ENCODE measurements at regions not wholly inside any gene's neighbourhood (a gene's known extent, or its start where the extent isn't known, plus 50 kb on each side); places are given as distances from the start of the nearest gene placed in this dataset.
A peak's percentile ranks its signal among the peaks of the same experiment; 100 is the strongest.

- 43% methylated on average over 2 of the region's 3 CpGs for WGBS (ENCODE audit: insufficient coverage)
- TF ChIP-seq EZH2 (IDR thresholded peaks at IDR 0.05; ENCODE audit: borderline replicate concordance, insufficient read depth, low read depth, low read length, poor library complexity, severe bottlenecking) = no peak
- TF ChIP-seq, protein P1, sequence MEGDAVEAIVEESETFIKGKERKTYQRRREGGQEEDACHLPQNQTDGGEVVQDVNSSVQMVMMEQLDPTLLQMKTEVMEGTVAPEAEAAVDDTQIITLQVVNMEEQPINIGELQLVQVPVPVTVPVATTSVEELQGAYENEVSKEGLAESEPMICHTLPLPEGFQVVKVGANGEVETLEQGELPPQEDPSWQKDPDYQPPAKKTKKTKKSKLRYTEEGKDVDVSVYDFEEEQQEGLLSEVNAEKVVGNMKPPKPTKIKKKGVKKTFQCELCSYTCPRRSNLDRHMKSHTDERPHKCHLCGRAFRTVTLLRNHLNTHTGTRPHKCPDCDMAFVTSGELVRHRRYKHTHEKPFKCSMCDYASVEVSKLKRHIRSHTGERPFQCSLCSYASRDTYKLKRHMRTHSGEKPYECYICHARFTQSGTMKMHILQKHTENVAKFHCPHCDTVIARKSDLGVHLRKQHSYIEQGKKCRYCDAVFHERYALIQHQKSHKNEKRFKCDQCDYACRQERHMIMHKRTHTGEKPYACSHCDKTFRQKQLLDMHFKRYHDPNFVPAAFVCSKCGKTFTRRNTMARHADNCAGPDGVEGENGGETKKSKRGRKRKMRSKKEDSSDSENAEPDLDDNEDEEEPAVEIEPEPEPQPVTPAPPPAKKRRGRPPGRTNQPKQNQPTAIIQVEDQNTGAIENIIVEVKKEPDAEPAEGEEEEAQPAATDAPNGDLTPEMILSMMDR (IDR thresholded peaks at IDR 0.05) = no peak
- Mint-ChIP-seq H3K9me3 (ENCODE audit: insufficient read depth) (no peaks in the 10 kb centered on the region), H3K4me3 (peak overlapping the region; percentile 58), H3K4me1 (peaks cover 71% of the 10 kb centered on the region), H3K27me3 (no peaks in the 10 kb centered on the region), H3K27ac (peak overlapping the region; percentile 89)
- H3K4me2 ChIP-seq (replicated peaks; ENCODE audit: low read depth, low read length, poor library complexity, severe bottlenecking) = peak overlapping the region; percentile 62
- no peaks in the 10 kb centered on the region for H3K36me3 ChIP-seq (replicated peaks in 1 of 2; ENCODE audit: control extremely low read depth in 1 of 2, control insufficient read depth in 1 of 2, extremely low read depth in 1 of 2, insufficient read depth in 2 of 2, low read length in 1 of 2)
- H3K27me3 ChIP-seq (replicated peaks in 1 of 4; ENCODE audit: control extremely low read depth in 1 of 4, control insufficient read depth in 3 of 4, insufficient read depth in 4 of 4, low read length in 3 of 4) = no peaks in the 10 kb centered on the region
- H3K9ac ChIP-seq (ENCODE audit: low read length) = no peak overlapping the region
- DNase-seq (peak; percentile 68), ATAC-seq (ENCODE audit: low read depth) (peak; percentile 29)
- CTCF ChIA-PET = interaction anchor here (0.8 to 8.9 kb wide), 12 partner anchors 29 to 374 kb away, joined by 3 to 49 read pairs (median 4); no protein-coding TSS in a partner anchor
- peaks cover 0 to 9% (median under 1%) of the 10 kb centered on the region in 3 donors for H3K9me3 ChIP-seq (ENCODE audit: control extremely low read depth in 1 of 3, control insufficient read depth in 2 of 3, insufficient read depth in 1 of 3, low read length in 2 of 3)
- H4K20me1 ChIP-seq (ENCODE audit: control insufficient read depth, insufficient read depth, low read length, poor library complexity, severe bottlenecking) = no peaks in the 10 kb centered on the region
- peak overlapping the region; percentile 64 to 71 for H3K27ac ChIP-seq (ENCODE audit: low read length in 2 of 2)
- no peak overlapping the region for H3K4me3 ChIP-seq (ENCODE audit: control extremely low read depth in 1 of 5, extremely low read depth in 1 of 5, insufficient read depth in 1 of 5, low read depth in 2 of 5, low read length in 4 of 5)
- intact Hi-C loops (cut with micrococcal nuclease) = loop anchor here (2.0 kb wide), 3 partner anchors 30 to 172 kb away; partner anchors contain the start of gene IRF4
- no peaks in the 10 kb centered on the region for H3K79me2 ChIP-seq (ENCODE audit: control insufficient read depth, insufficient read depth, low read length)
- POLR2A ChIA-PET = interaction anchor here (0.8 to 1.1 kb wide), 3 partner anchors 95 to 185 kb away, joined by 3 to 4 read pairs (median 3); no protein-coding TSS in a partner anchor
- H2AFZ ChIP-seq (ENCODE audit: insufficient read depth, low read depth, low read length, poor library complexity, severe bottlenecking) = no peak overlapping the region
- H3K4me1 ChIP-seq (ENCODE audit: control insufficient read depth in 2 of 2, insufficient read depth in 2 of 2, low read length in 2 of 2) = peaks cover 43 to 62% of the 10 kb centered on the region in 2 donors
These were observed 73.2 kb upstream of the DUSP22 start for GRCh38 chr6:219019-219570.

DNA sequence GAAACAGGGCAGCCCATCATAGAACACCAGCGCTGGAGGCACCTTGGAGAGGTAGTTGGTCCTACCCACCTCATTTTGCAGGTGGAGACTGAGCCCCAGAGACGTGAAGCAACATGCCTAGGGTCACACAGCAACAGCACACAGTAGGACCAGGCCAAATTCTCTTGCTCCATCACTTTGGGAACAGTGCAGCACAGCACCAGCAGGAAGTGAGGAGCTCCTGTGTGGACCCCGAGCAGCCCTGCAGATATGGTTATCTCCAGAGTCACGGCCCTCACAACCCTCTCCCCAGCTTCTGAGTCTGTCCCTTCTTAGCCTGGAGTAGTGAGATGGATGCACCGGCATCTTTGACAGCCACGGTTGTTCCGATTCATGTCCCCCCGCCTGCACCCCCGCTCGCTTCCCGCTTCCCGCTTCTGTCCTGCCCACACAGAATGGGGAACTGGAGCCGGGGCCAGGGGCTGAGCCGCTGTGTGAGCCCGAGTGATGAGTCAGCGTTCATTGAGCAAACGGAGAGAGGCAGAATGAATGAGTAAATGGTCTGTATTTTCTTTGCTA is 72.6 kb upstream of the DUSP22 start:
- Mint-ChIP-seq H3K4me3 (peak overlapping the region; percentile 64), H3K27me3 (no peaks in the 10 kb centered on the region), H3K9me3 (ENCODE audit: insufficient read depth) (no peaks in the 10 kb centered on the region), H3K4me1 (peaks cover 71% of the 10 kb centered on the region), H3K27ac (peak overlapping the region; percentile 78)
- no peaks in the 10 kb centered on the region for H4K20me1 ChIP-seq (ENCODE audit: control insufficient read depth, insufficient read depth, low read length, poor library complexity, severe bottlenecking)
- no peaks in the 10 kb centered on the region for H3K27me3 ChIP-seq (replicated peaks in 1 of 4; ENCODE audit: control extremely low read depth in 1 of 4, control insufficient read depth in 3 of 4, insufficient read depth in 4 of 4, low read length in 3 of 4)
- CTCF ChIA-PET = interaction anchor here (1.0 to 8.9 kb wide), 6 partner anchors 30 to 189 kb away, joined by 3 to 49 read pairs (median 5); no protein-coding TSS in a partner anchor
- POLR2A ChIA-PET = interaction anchor here (0.8 to 1.1 kb wide), 3 partner anchors 94 to 184 kb away, joined by 3 to 4 read pairs (median 3); no protein-coding TSS in a partner anchor
- peaks cover 44 to 62% of the 10 kb centered on the region in 2 donors for H3K4me1 ChIP-seq (ENCODE audit: control insufficient read depth in 2 of 2, insufficient read depth in 2 of 2, low read length in 2 of 2)
- ATAC-seq (ENCODE audit: low read depth) (peak; percentile 25), DNase-seq (peak; percentile 55)
- H2AFZ ChIP-seq (ENCODE audit: insufficient read depth, low read depth, low read length, poor library complexity, severe bottlenecking) = no peak overlapping the region
- H3K4me3 ChIP-seq (ENCODE audit: control extremely low read depth in 1 of 5, extremely low read depth in 1 of 5, insufficient read depth in 1 of 5, low read depth in 2 of 5, low read length in 4 of 5) = no peak overlapping the region
- WGBS (ENCODE audit: insufficient coverage) = 37% methylated on average over 6 of the region's 17 CpGs
- H3K9ac ChIP-seq (ENCODE audit: low read length) = no peak overlapping the region
- peaks cover 0 to 5% (median 0%) of the 10 kb centered on the region in 3 donors for H3K9me3 ChIP-seq (ENCODE audit: control extremely low read depth in 1 of 3, control insufficient read depth in 2 of 3, insufficient read depth in 1 of 3, low read length in 2 of 3)
- no peaks in the 10 kb centered on the region for H3K36me3 ChIP-seq (replicated peaks in 1 of 2; ENCODE audit: control extremely low read depth in 1 of 2, control insufficient read depth in 1 of 2, extremely low read depth in 1 of 2, insufficient read depth in 2 of 2, low read length in 1 of 2)
- peak overlapping the region; percentile 62 for H3K4me2 ChIP-seq (replicated peaks; ENCODE audit: low read depth, low read length, poor library complexity, severe bottlenecking)
- H3K79me2 ChIP-seq (ENCODE audit: control insufficient read depth, insufficient read depth, low read length) = no peaks in the 10 kb centered on the region
- no peak overlapping the region for H3K27ac ChIP-seq (ENCODE audit: low read length in 2 of 2)
- intact Hi-C loops (cut with micrococcal nuclease) = loop anchor here (2.0 kb wide), 3 partner anchors 31 to 171 kb away; partner anchors contain the start of gene IRF4
- TF ChIP-seq EZH2 (IDR thresholded peaks at IDR 0.05; ENCODE audit: borderline replicate concordance, insufficient read depth, low read depth, low read length, poor library complexity, severe bottlenecking) = no peak
- TF ChIP-seq, protein P1 (IDR thresholded peaks at IDR 0.05) = no peak

Data from B cell (primary cell).